ENCODE measurements at regions not wholly inside any gene's neighbourhood (a gene's known extent, or its start where the extent isn't known, plus 50 kb on each side); places are given as distances from the start of the nearest gene placed in this dataset.
"Not testable (repeated sequence)": the region's sequence is repeated elsewhere in the genome, so short reads cannot be mapped to it uniquely, and the experiment has no call there.

GRCh38 chr16:66024567-66024966 lies 341.9 kb upstream of the CDH5 start:
- ATAC-seq; DNase-seq (ENCODE audit: low spot score); intact Hi-C loops (cut with DNase I): not testable (repeated sequence)

DNA sequence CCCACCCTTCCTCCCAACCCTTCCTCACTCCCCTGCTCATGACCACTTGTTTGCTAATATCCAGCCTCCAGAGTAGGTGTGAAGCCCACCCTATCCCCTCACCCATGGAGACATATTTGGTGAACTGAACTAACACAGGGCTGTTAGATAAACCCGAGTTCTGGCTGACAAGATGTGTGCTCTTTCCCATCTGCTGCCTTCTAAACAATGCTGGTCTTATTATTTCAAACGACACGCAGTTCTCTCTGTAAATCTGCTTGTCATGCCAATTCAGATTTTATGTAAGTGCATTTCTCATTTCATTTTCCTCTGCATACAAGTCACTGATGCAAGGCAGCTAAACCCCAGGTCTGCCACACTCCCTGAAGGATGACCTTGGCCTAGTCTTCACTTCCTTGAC lies 343.0 kb upstream of the CDH5 start:
- no peak for DNase-seq (ENCODE audit: low spot score)
- intact Hi-C loops (cut with DNase I): no loop called here
- ATAC-seq: no peak

DNA sequence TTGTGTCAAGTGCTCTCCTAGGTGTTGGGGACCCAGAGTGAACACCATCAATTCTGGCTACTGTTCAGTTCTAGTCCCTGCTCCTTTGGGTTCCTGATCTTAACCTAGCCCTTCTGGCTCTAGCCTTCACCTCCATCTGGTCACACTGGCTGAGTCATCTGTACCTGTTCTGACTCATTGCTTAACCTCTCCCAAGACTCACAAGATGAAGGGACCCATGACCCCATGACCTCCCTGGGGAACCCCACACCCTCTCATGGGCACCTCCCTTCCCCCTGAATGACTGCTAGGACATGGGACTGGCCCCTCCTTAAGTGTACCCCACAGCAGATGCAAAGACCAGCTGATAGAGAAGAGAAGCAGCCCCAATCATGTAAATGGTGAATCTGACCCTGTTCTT lies 345.8 kb upstream of the CDH5 start:
- DNase-seq (ENCODE audit: low spot score): no peak
- ATAC-seq: no peak
- intact Hi-C loops (cut with DNase I): no loop called here

DNA sequence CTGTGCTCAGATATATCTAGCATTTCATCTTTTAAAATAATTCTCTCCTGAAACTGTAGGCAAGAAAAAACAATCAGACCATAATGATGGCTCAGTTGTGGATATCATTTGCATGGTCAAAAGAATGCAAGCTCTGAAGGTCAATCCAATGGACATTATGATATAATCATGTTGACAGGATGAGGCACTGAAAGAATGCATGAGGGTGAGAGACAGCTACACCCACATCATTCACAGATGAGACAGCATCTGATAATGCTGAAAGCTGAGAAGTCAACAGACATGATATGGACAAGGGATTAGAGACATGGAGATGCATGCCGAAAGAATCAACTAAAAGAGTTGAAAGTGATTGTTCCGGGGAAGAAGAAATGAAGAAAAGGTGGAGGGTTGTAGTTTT lies 346.4 kb upstream of the CDH5 start:
- no peak for ATAC-seq

DNA sequence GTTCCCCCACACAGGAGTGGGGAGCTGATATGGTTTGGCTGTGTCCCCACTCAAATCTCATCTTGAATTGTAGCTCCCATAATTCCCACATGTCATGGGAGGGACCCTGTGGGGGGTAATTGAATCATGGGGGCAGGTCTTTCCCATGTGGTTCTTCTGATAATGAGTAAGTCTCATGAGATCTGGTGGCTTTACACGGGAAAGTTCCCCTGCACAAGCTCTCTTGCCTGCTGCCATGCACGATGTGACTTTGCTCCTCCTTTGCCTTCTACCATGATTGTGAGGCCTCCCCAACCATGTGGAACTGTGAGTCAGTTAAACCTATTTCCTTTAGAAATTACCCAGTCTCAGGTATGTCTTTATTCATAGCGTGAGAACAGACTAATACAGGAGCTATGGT lies 347.0 kb upstream of the CDH5 start:
- ATAC-seq; DNase-seq (ENCODE audit: low spot score); intact Hi-C loops (cut with DNase I): not testable (repeated sequence)

More for the DNA sequence above, 346.4 kb upstream of the CDH5 start:
- intact Hi-C loops (cut with DNase I): no loop called here
- no peak for DNase-seq (ENCODE audit: low spot score)

DNA sequence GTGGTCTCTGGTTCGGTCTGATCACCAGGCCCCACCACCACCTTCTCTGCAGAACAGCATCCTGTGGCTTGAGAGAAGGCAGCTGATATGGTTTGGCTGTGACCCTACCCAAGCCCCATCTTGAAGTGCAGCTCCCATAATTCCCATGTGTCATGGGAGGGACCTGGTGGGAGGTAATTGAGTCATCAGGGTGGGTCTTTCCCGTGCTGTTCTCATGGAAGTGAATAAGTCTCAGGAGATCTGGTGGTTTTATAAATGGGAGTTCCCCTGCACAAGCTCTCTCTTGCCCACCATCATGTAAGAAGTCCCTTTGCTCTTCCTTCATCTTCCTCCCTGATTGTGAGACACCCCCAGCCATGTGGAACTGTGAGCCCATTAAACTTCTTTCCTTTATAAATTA lies 352.3 kb upstream of the CDH5 start:
- intact Hi-C loops (cut with DNase I): no loop called here
- ATAC-seq: no peak

DNA sequence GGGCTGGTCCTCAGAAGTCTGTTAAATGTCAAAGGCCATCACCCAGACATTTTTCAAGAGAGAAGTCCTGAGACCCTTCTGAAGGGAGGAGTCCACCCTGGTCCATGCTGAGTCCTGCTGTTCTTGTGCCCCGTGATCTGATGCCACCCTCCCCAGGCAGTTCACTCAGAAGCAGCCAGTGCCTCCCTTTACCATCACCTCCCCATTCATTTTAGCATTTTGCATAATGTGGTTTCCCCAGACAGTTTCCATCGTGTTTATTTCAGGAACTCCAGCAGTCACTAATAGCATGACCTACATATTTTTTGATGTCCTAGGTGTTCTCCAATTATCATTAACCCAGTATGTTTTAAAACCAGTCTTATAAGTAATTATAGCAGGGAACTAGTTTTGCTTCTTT lies 353.0 kb upstream of the CDH5 start:
- ATAC-seq: no peak
- no peak for DNase-seq (ENCODE audit: low spot score)
- intact Hi-C loops (cut with DNase I): no loop called here

More for the DNA sequence above, 352.3 kb upstream of the CDH5 start:
- no peak for DNase-seq (ENCODE audit: low spot score)

GRCh38 chr16:66008136-66008535 lies 358.4 kb upstream of the CDH5 start:
- intact Hi-C loops (cut with DNase I): no loop called here
- DNase-seq (ENCODE audit: low spot score) (no peak), ATAC-seq (peak; percentile 80)

DNA sequence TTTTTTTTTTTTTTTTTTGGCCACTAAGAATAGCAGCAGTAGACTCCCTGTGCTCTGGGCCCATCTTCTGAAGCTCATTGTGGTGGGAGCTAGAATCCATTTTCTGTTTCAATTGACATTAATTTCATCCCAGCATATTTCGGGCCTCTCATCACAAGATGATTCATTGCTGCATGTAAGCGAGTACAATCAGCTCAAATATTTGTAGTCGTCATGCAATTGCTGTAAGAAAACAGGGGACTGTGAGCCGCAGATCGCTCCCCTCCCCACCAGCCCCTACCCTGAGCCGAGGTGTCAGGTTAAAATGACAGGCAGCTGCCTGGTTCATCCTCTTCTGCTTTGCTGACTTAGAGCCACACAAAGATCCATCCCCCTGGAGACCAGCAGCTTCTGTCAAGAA lies 358.8 kb upstream of the CDH5 start:
- ATAC-seq (peak; percentile 78), DNase-seq (ENCODE audit: low spot score) (no peak)
- intact Hi-C loops (cut with DNase I): no loop called here

DNA sequence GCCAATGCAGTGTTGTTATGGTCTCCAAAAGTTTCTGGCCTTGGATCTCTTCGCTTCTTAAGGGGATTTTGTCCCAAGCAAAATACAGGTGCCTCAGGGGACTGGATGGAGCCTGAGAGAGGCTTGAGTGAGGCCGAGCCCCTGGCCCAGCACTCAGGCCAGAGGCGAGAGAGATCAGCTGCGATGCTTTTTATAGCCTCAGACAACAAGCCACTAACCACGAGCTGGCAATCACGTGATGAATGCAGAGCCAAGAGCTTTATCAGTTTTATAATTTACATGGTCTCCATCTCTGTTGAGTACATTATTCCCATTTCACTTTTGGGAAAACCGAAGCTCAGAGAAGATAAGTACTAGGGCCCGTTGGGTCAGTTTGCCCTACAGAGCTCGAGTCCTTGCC lies 360.0 kb upstream of the CDH5 start:
- intact Hi-C loops (cut with DNase I): no loop called here
- DNase-seq (ENCODE audit: low spot score) (no peak), ATAC-seq (no peak)

DNA sequence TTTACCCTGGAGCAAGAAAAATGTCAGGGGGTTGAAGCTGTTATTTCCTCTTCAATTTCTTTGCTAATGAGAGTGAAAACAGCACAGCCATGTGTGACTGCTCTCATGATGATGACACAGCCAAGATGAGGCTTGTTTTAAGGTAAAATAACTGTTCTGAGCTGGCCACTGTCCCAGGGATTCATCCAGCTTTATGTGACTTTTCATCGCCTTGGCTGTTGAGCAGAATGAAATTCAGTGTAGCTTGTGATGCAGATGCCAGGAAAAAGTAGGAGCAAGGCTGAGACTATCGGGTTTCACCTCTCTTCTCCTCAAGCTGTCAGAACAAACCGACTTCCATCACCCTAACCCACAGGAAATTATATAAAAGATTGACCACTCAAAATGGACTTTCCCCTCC lies 361.8 kb upstream of the CDH5 start:
- DNase-seq (ENCODE audit: low spot score) (no peak), ATAC-seq (no peak)
- intact Hi-C loops (cut with DNase I): no loop called here

GRCh38 chr16:66003201-66003600 lies 363.3 kb upstream of the CDH5 start:
- intact Hi-C loops (cut with DNase I): no loop called here
- no peak for DNase-seq (ENCODE audit: low spot score)
- ATAC-seq: no peak

GRCh38 chr16:66002601-66003000 lies 363.9 kb upstream of the CDH5 start:
- DNase-seq (ENCODE audit: low spot score) (no peak), ATAC-seq (no peak)
- intact Hi-C loops (cut with DNase I): no loop called here

DNA sequence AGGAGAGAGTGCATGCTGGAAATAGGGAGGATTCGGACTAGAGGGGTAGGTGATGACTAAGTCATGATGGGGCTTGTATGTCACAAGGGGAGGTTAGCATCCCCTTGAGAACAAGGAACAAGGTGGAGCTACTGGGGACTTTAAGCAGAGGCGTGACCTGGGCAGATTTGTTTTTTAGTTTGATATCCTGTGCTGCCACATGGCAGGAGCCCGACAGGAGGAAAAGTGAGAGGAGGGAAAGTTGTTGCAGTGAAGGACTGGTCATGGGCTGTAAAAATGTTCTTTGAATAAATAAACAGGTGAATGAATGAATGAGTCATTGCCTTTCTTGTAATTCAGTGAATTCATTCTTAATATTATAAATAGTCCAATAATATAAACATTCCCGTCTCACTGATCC lies 365.1 kb upstream of the CDH5 start:
- DNase-seq (ENCODE audit: low spot score) (no peak), ATAC-seq (no peak)
- intact Hi-C loops (cut with DNase I): no loop called here

GRCh38 chr16:65998443-65998842 lies 368.0 kb upstream of the CDH5 start:
- no peak for DNase-seq (ENCODE audit: low spot score)
- no peak for ATAC-seq
- intact Hi-C loops (cut with DNase I): no loop called here

DNA sequence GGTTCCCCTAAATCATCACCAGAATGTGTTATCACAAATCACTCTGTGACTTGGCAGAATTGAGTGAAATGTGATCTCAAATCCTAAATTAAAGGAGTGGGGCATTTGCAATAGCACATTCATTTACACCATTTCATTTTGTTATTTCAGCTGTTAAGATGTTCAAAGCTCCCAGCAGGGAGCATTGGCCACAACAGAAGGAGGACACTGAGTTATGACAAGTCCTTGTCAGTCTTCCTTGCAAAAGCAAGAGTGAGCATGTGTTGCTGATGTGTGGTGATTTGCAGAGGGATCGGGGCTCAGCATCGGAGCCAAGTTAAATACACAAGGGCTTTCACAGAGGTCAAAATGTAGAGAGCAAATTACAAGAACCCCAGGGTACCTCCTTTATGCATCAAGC lies 372.2 kb upstream of the CDH5 start:
- DNase-seq (ENCODE audit: low spot score): no peak
- intact Hi-C loops (cut with DNase I): no loop called here
- ATAC-seq: no peak

DNA sequence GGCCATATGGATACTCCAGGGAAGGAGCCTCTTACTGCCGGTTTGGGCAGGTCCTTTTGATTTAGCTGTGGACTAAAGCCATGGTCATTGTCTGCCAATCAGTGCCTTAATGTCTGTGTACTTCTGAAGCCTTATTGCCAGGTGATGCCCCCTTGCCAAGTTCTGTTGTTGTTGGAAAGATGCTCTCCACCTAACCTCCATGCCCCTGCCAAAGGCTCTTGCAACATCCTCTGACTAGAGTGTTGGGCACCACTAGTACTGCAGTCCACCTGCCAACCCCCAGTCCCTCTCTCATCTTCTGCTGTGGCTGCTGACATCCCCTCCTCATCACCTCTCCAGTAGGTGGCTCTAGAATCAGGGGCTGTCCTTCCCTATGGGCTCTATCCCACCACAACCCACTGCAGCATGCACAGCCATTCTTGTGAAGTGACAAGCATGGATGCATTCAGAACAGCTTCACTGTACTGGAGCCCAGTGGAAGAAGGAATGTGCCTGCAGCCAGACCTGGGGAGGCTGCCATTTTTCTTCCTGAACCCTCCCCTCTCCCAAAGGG lies 375.3 kb upstream of the CDH5 start:
- DNase-seq (ENCODE audit: low spot score): no peak
- no peak for ATAC-seq
- intact Hi-C loops (cut with DNase I): no loop called here

- DNase-seq (ENCODE audit: low spot score) (no peak), ATAC-seq (peak; percentile 94)
- intact Hi-C loops (cut with DNase I): no loop called here
Observed at GRCh38 chr16:65989861-65990604, 376.5 kb upstream of the CDH5 start.

DNA sequence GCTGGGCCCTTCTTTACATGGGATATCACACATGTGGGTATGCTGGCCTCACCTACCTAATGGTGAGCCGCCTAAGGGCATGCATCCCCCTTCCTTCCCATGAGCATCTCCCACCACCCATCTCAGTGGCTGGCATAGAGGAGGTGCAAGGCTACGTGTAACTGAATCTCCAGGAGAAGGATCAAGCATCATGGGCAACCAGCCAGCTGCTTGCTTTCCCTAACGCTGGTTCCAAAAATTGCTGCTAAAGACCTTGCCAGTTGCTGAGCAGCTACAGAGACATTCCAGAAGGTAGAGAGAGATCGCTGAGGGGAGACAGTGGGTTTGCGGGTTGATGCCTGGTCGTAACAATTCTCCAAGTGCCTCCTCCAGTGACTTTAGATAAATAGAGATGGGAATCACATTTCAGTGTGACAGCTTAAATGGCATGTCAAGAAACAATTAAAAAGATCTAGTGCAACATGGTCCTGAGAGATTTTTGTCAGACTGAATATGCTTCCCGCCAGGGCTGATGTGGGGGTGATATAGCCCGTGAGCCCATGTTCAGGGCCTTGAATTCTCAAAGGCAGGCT lies 378.4 kb upstream of the CDH5 start:
- DNase-seq (ENCODE audit: low spot score) (no peak), ATAC-seq (no peak)
- intact Hi-C loops (cut with DNase I): no loop called here

GRCh38 chr16:65984296-65984695 lies 382.2 kb upstream of the CDH5 start:
- intact Hi-C loops (cut with DNase I): no loop called here
- no peak for DNase-seq (ENCODE audit: low spot score)
- no peak for ATAC-seq

- ATAC-seq (no peak), DNase-seq (ENCODE audit: low spot score) (no peak)
- intact Hi-C loops (cut with DNase I): no loop called here
Observed at GRCh38 chr16:65981057-65981456, 385.4 kb upstream of the CDH5 start.

All from sciatic nerve (tissue), 2 donors.